H1 (cell line): ENCODE measurements at regions not wholly inside any gene's neighbourhood (a gene's known extent, or its start where the extent isn't known, plus 50 kb on each side); places are given as distances from the start of the nearest gene placed in this dataset.

Experiments
- ASH2L ChIP-seq: fragments of 200-600, 300-600 bp; sonication (generic); IDR thresholded peaks from one replicate; pipeline ENCODE4 v1.7.1; 2017; ENCODE audit warnings: low read length
- EP300 ChIP-seq, 2 experiments: IDR thresholded peaks; 1 replicate in 1 of 2; 2 replicates in 1 of 2; pipeline ENCODE4 v1.6.1; 2011 to 2012; ENCODE audit warnings: low read depth in 2 of 2, low read length in 2 of 2, mild to moderate bottlenecking in 2 of 2, borderline replicate concordance in 1 of 2, inconsistent platforms in 1 of 2, moderate library complexity in 1 of 2
- EZH2 ChIP-seq: fragments of 200-600 bp; sonication (generic); IDR thresholded peaks from 2 replicates; pipeline ENCODE4 v1.7.1; 2012; ENCODE audit warnings: low read depth, mild to moderate bottlenecking, moderate library complexity, low read length, inconsistent platforms; ENCODE audit not compliant: severe bottlenecking
- JUN ChIP-seq: IDR thresholded peaks from 2 replicates; pipeline ENCODE4 v1.6.1; 2011; ENCODE audit warnings: low read depth, mild to moderate bottlenecking, improper control_type of control experiment, low read length
- POLR2A ChIP-seq, 2 experiments: IDR thresholded peaks; 1 replicate in 1 of 2; 2 replicates in 1 of 2; pipeline ENCODE4 v1.6.1; 2011; ENCODE audit warnings: low read depth in 2 of 2, low read length in 2 of 2, mild to moderate bottlenecking in 2 of 2; ENCODE audit errors: control extremely low read depth in 1 of 2
- POLR2AphosphoS5 ChIP-seq: IDR thresholded peaks from 2 replicates; pipeline ENCODE4 v1.6.1; 2011; ENCODE audit warnings: low read depth, low read length
- TF ChIP-seq, protein P1 (sequence below): IDR thresholded peaks from 2 replicates; pipeline ENCODE4 v1.6.1; 2012; ENCODE audit warnings: low read length, inconsistent platforms
- TF ChIP-seq, protein P2 (sequence below), 3 experiments: IDR thresholded peaks; 1 replicate in 2 of 3; 2 replicates in 1 of 3; pipeline versions ENCODE4 v1.5.1 to v1.6.1; 2011; ENCODE audit warnings: low read length in 3 of 3, mild to moderate bottlenecking in 3 of 3, inconsistent platforms in 2 of 3, low read depth in 1 of 3, moderate library complexity in 1 of 3; ENCODE audit not compliant: insufficient read depth in 1 of 3; ENCODE audit errors: control extremely low read depth in 1 of 3

- TF ChIP-seq, protein P1, sequence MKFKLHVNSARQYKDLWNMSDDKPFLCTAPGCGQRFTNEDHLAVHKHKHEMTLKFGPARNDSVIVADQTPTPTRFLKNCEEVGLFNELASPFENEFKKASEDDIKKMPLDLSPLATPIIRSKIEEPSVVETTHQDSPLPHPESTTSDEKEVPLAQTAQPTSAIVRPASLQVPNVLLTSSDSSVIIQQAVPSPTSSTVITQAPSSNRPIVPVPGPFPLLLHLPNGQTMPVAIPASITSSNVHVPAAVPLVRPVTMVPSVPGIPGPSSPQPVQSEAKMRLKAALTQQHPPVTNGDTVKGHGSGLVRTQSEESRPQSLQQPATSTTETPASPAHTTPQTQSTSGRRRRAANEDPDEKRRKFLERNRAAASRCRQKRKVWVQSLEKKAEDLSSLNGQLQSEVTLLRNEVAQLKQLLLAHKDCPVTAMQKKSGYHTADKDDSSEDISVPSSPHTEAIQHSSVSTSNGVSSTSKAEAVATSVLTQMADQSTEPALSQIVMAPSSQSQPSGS: no peak
- TF ChIP-seq, protein P2, sequence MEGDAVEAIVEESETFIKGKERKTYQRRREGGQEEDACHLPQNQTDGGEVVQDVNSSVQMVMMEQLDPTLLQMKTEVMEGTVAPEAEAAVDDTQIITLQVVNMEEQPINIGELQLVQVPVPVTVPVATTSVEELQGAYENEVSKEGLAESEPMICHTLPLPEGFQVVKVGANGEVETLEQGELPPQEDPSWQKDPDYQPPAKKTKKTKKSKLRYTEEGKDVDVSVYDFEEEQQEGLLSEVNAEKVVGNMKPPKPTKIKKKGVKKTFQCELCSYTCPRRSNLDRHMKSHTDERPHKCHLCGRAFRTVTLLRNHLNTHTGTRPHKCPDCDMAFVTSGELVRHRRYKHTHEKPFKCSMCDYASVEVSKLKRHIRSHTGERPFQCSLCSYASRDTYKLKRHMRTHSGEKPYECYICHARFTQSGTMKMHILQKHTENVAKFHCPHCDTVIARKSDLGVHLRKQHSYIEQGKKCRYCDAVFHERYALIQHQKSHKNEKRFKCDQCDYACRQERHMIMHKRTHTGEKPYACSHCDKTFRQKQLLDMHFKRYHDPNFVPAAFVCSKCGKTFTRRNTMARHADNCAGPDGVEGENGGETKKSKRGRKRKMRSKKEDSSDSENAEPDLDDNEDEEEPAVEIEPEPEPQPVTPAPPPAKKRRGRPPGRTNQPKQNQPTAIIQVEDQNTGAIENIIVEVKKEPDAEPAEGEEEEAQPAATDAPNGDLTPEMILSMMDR (IDR thresholded peaks at IDR 0.05; ENCODE audit: control extremely low read depth in 1 of 3, insufficient read depth in 1 of 3, low read depth in 1 of 3, low read length in 3 of 3): no peak
- TF ChIP-seq EZH2: no peak
- TF ChIP-seq JUN: no peak
- TF ChIP-seq POLR2AphosphoS5: no peak
- no peak for TF ChIP-seq EP300 (IDR thresholded peaks at IDR 0.05; ENCODE audit: borderline replicate concordance in 1 of 2, low read depth in 2 of 2, low read length in 2 of 2)
- TF ChIP-seq POLR2A (IDR thresholded peaks at IDR 0.05; ENCODE audit: control extremely low read depth in 1 of 2, low read depth in 2 of 2, low read length in 2 of 2): no peak
- TF ChIP-seq ASH2L: no peak
Observed at GRCh38 chr6:164276211-164276610, 861.7 kb downstream of the QKI start.
